Activated CD4-positive, CD25-positive, alpha-beta regulatory T cell treated with anti-CD3 and anti-CD28 coated beads, Interleukin-2, amount 50 U/mL, for 24 hours (primary cell): ENCODE measurements at regions not wholly inside any gene's neighbourhood (a gene's known extent, or its start where the extent isn't known, plus 50 kb on each side); places are given as distances from the start of the nearest gene placed in this dataset.

ENCODE experiments used
- ATAC-seq, 2 donors: fragments of 150-1000 bp; cut with Tn5 transposase; one replicate each; pipeline ENCODE4 v1.10.0; 2021; ENCODE audit warnings: mild to moderate bottlenecking in 1 of 2, moderate library complexity in 1 of 2

DNA sequence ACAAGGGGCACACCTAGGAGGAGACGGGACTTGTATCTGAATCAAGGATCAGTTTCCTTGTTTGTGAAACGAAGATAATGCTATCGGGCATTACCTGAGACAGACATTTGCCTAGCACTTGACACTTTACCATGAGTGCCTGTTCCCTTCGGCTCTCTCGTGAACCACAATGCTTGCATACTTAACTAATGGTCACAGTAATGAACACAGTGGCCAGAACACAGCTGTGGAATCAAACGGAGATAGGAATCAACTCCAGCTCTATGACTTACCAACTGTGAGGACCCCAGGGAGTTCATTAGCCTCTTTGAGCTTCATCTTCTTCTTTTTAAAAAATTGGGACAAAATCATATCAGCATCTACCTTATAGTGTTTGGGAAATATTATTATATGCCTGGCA, 207.8 kb downstream of the DRD1 start:
- ATAC-seq = no peak

DNA sequence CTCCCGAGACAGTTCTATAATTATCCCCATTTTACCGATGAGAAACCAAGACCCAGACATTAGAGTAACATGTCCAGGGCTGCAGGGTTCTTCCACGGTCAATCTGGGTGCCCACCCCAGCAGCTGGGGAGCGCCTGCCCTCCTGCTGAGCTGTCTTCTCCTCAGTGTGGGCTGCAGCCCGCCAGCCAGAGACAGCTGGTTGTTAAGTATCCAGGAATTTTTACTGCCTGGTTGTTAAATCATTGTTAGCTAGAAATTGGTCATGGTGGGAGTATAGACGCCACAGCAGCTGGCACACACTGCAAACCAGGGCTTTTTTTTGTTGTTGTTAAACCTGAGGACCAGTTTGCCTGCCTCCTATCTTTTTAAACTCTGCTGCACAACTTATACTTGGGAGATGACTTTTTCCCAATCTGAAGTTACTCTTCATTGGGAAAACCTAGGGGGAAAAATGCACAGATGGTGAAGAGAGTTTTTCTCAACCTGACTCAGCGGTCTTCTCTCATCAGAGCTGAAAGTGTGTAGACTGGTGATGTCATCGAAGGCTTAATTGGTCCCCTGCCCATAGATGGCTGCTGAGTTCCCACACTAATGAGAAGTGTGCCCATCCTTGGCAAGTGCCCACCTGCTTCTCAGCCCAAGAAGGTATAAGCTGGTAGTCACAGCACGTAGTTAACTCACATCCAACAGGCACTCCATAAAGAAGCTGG, 208.6 kb downstream of the DRD1 start:
- no peak for ATAC-seq

DNA sequence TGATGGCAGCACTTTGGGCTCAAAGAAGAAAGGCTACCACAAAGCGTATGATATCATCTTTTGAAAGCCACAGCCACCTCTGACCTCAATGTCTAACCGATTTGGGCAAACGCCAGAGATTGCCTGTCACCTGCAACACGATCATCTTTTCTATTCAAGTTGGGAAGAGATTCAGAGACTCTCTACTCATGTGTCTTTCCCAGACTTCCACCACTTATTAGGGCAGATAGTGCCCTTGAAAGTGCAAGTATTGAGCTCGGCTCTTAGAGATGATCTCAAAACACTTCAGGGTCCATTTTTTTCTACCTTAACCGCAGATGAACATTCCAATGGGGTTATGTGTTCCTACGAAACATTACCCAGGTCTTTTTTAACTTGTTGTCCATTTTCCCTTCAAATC, 213.7 kb downstream of the DRD1 start:
- ATAC-seq = no peak

DNA sequence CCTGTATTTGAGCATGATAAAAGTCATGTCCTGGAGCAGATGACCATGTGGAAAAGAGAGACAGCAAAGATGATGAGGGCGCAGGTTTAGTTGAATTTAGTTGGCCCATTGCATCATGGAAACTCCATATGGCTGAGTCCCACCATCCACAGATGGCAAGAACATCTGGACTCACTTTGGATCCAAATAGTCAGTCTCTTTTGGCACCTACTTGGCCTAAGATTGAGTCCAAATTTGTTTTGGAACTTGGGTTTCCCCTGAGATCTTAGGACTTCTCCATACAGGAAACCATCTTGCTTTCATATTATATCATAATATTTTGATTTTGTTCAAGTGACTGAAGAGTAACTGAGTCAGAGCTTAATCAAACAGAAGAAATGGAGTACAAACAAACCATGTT, 217.5 kb downstream of the DRD1 start:
- no peak for ATAC-seq

DNA sequence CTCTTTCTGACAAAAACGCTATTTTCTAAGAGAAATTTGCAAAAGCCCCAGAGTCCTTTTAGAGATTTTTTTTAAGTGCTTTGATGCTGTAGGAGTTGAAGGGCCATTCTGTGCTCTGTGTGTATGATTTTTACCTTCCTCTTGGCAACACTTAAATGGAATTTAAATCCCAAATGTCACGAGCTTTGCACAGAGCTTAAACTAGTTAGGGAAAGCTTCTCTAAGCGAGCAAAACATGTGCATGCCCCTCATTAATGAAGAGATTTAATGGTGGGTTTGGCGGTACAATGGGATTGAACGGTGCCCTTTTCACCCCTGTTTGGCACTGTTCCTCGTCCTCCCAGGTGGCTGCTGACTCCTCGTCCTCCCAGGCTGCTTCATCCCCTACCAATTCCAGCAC, 220.7 kb downstream of the DRD1 start:
- no peak for ATAC-seq

DNA sequence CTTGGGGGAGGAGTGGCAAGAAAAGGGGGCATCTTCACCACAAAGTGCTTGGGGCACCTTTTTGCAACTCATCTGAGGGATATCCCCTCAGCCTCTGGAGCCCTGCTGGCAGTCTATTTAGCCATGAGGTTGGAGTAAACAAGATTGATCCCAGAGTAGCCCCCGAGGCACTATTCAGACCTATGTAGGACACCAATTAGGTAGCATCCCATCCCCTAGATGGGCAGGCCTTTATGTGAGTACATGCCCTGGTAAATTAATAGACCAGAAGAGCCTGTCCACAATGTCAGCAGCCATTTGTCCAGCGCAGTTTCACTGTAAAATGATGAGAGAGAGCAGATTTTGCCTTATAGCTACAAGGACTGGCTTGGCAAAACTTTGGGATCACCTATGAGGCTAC, 221.4 kb downstream of the DRD1 start:
- ATAC-seq = no peak

DNA sequence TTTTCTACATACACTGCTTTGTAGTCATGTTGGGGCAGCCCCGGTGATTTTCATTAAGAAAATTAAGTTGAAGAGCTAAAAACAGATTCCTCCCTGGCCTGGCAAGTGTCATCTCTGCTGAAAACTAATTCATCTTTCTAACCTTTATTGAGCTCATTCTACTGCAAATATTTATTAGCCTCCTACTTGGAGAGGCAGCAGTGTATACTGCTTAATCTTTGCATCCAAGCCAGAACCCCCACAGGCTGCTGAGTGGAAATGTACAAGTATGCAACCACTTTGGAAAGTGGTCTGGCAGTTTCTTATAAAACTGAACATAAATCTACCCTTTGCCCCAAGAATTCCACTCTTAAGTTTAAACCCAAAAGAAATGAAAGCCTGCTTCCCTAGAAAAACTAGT, 223.4 kb downstream of the DRD1 start:
- ATAC-seq = no peak

DNA sequence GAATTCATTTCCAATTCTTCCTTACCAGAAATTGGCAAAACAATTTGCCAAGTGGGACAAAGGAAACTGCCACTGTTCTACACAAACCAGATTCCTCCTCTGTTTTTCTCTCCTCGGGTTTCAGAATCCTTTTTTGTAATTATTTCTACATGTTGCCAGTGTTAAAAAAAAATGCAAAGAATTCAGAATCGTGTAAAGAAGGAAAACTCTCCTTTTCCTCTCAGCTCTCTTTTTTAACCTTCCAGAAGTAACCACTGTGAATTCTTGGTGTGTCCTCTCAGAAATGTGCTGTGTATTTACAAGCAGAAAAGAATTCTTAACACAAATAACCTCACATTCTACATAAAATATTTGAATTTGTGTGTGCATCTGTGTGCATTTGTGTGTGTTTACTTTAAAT, 224.6 kb downstream of the DRD1 start:
- no peak for ATAC-seq

DNA sequence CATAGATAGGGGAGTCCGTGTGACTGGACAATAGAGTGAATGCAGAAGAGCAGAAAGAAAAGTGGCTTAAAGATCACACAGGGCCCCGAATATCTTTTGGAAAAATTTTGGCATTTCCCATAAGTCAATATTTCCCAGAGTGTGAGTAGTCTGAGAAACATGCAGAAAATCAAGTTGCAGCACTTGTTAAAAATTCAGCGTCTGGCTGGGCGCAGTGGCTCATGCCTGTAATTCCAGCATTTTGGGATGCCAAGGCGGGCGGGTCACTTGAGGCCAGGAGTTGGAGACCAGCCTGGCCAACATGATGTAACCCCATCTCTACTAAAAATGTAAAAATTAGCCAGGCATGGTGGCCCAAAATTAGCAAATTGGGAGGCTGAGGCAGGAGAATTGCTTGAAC, 227.0 kb downstream of the DRD1 start:
- ATAC-seq = no peak

DNA sequence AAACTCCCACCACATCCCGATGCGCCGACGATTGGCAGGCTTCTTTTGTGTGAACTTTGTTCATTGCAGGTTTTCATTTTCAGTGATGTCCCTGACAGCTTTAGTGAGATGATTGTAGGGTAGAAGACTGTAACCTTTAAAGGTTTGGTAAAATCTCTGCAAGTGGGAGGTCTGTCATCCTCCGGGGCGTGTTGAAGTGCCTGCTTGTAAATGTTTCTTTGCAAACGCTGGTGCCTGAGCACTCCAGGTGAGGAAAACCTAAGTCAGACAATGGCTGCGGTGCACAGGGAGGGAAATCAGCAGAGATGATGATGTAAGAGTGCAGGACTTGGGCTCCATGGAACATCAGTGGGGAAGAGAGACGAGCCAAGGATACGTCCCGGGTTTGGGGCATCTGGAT, 228.1 kb downstream of the DRD1 start:
- no peak for ATAC-seq

DNA sequence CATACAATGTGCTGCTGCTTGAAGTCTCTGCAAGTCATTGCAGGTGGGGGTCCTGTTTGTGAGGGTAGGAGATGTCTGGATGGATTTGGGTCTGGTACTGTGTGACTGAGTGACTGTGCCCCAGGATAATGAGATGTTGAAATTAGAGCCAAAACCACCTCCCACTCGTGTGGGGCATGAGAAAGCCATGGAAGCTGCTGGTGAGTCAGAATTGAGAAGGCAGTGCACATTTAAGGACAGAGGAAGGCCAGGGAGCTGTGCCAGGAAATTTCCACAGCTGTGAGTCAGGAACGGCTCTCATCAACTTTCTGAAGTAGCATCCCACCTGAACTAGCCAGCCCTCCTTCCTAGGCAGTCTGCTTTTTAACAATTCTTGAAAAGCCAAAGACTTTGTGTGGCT, 229.8 kb downstream of the DRD1 start:
- ATAC-seq = no peak

DNA sequence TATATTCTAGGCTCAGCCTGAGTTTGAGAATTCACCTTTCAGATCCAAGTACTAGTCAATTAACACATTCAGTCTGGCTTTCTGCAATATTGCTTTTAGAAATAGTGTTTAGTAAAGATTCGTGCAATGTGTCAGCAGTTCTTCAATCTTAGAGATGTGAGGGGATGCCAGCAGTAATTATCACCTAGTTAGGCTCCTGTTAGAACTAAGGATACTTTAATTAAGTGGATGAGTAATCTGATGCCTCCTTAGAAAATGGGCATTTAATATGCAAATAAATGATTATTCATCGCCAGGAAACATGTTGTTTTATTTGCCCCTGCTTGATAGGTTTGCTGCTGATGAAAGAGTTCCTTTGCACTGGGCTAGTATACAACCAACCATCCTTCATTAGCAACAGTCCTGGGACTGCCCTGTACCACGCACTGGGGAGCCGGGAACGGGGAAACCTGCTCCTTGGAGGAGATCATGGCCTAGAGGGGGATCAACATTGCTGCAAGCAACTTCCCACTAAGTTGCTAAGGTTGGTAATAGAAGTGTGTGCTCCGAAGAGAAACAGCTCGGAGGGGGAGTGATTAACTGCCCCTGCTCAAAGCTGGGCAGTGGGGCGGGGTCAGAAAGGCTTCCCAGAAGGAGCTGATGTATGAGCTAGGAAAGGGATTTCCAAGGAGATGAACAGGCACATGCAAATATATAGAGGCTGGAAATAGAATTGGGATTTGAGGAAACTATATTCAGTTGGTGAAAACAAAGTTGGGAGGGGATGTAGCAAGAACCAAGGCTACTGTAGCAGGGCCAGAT, 231.8 kb downstream of the DRD1 start:
- no peak for ATAC-seq

DNA sequence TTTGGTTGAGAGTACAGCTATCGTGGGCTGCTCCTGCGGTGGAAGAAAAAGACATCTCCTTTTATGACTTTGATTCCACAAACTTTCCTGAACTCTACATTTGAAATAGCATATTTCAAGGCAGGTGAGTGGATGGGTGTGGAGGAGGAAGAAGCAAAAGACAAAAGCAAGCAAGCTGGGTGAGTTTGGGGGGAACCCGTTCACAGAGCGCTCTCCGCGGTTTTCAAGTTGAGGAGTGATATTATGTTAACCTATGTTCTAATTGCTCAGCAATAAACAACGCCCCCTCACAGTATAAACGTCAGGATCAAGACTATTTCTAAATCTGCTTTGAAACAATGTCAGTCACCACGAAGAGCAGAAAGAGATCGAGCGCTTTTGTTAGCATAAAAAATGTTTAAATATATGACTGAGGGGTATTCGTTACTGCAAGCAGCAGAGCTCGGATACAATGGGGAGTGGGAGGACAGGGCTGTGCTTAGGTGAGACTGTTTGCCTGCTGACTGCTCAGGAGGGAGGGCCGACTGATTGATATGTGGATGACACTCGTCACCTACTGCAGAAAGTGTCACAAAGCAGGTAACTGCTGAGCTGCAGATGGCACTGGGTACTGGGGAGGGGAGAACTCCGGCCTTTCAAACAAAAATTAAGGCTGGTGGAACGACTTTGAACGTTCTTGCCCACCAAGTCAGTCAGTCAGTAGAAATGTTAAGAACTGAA, 236.5 kb downstream of the DRD1 start:
- no peak for ATAC-seq

DNA sequence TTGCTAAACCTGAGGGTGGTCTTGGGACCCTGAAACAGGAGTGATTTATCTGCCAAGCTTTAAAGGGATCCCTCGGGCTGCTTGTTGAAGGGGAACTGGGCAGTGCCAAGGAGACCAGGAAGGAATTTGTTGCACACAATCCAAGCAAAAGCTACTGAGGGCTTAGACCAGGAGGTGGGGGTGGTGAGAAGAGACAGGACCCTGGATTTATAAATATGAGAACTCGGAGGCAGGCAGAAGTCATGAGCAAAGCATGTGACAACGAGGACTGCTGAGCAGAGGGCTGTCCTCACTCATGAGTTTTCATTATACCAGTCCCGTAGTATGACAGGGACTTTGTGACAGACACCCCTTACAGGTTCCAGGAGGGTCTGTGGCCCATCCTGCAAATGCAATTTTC, 237.3 kb downstream of the DRD1 start:
- ATAC-seq = no peak

DNA sequence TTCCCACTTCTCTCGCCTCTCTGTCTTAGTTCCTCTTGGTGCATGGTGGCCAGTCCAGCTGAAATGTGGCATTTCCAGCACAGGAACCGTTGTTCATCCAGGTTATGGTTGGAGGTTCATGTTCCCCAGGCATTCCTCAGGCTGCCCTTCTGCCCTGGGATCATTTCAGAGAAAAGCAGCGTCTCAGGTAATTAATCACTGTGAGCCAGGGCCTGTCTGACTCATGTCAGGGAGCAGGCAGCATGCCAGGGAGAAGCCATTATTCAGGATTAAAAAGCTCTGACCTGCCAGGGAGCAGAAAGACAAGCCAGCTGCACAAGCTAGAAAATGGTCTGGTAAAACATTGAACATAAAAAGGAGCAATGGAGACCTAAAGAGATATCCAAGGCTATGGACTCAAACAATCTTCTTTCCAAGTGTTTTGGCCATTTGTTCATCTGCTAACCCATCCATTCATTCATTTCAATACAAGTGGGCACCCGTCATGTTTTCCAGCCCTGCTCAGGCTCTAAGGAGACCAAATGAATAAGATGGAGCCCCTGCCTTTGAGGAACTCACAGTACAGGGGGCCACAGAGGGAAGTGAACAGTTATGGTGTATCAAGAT, 241.4 kb downstream of the DRD1 start:
- ATAC-seq = no peak

DNA sequence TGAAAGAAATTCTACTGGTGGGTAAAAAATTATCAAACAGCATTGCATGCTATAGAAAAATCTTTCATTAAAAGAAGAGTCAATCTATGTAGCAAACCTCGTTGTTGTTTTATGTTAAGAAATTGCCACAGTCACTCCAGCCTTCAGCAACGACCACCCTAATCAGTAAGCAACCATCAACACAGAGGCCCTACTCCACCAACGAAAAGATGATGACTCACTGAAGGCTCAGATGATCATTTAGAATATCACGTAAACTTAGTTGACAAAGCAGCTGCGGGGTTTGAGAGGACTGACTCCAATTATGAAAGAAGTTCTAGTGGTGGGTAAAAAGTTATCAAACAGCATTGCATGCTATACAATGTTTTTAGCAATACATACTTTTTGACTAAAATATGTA, 242.6 kb downstream of the DRD1 start:
- ATAC-seq = no peak

DNA sequence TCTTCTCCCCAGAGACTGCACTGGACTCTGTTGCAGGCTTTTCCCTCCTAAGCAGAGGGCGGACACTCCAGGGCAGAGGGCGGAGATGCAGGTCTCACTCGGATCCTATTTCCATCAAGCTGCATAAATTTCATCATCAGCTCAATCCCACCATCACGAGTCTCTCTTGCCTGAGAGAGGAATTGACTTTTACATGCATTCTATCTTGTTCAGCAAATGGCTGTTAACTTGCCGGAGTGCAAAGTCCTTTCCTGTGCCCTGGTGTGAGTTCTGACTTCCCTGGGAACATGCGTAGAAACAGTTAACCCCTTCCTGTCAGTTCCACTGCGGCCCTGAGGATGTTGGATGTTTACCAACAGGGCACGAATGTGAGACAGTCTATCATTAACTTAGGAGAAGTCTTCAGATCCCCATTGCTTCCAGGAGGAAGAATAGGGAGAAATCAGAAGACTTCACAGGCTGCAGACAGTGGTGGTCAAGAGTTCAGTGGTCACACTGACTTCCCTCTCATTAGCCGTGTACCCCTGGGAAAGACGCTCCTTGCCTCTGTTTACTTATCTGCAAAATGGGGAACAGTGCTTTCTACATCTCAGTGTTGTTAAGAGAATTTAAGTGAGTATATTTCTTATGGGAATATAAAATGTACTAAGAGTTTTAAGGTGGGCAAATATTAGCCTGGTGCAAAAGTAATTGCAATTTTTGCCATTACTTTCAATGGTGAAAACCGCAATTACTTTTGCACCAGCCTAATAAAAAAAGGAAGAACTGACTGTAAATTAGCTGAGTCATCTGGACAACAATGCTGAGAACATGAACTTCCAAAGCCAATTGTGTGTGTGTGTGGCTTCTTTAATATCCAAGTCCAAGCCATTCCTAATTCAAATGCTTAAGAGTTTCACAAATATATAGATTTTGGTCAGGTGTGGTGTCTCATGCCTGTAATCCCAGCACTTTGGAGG, 248.0 kb downstream of the DRD1 start:
- no peak for ATAC-seq

DNA sequence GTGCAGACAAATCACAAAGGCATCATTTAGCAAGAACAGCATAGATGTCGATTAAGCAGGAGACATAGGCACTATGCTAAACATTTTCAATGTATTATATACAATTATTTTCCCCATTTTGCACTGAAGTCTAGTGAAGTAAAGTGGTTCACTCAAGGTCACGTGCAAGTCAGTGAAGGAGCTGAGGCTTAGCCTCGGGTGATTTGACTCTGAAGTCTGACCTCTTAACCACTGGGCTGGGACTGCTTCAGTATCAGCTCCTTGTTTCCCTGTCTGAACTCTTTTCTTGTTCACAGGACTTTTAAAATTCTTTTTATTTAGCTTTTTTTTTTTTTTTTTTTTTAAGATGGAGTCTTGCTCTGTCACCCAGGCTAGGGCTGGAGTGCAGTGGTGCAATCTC, 262.7 kb downstream of the DRD1 start:
- no peak for ATAC-seq

DNA sequence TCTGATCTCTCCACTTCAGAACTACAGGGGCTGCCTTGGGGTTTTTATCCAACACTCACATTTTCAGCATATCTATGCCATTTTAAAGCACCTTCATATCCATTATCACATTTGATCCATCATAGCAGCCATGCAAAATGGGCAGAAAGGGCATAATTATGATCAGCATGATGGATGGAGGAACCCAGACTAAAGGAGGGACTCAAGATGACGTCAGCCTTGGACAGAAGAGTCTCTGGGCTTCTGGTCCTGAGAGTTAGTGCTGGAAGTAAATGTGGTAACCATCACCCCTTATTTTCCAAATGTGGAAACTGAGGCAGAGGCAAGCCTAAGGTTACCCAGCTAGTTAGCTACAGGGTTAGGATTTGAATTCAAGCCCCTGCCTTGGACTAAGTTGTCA, 273.1 kb downstream of the DRD1 start:
- ATAC-seq = no peak

DNA sequence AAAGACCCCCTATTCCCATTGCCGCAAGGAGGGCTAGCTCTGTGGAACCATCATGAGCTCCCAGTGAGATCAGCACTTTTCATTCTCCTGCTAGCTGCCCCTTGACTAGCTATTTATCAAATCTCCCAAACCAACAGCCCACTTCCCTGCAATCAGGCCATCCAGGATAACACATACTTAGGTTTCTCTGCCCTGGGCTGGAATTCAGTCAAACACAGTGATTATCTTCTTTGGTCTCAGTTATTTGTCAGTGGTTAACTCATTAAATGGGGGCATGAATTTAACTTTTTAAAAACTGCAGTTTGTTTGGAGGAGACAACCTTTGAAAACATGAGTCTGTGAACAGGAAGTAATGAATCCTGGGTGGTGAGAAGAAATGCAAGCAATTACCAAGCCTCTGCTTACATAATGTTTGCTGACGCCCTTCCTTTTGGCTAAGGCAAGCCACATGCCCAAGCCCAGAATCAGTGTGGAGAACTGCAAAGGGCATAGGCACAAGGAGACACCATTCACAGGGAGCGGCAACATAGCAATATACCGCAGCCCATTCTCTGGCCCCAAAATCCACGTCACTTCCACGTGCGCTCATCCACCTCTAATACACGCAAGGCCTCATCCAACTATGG, 275.0 kb downstream of the DRD1 start:
- no peak for ATAC-seq

DNA sequence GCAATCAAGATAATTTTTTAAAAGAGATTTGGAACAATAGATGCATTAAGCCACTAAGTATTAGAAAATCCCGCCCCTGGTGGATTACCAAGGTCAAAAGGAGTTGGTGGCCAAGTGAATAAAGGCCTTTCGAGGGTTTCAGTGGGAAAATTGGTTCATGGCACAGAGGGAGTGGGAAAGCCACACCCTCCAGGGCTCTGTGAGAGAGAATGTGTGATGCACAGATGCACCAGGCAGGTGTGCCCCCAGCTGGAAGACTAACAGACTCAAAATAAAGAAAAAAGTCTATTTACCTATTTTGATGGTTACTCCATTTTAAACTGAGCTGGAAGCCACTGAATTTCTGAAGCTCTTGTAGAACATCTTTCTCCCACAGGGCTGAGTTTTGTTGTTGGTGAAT, 278.0 kb downstream of the DRD1 start:
- ATAC-seq = no peak
